Prostate gland (tissue), 2 donors: ENCODE measurements at regions not wholly inside any gene's neighbourhood (a gene's known extent, or its start where the extent isn't known, plus 50 kb on each side); places are given as distances from the start of the nearest gene placed in this dataset.
"Not testable (repeated sequence)": the region's sequence is repeated elsewhere in the genome, so short reads cannot be mapped to it uniquely, and the experiment has no call there.

Experiments used
- DNase-seq: peaks from one replicate; pipeline ENCODE4 v3.0.0-alpha.2; 2019; ENCODE audit warnings: low spot score
- H3K27ac ChIP-seq, 2 donors: fragments of 200-600 bp; sonication (generic); 2 replicates each; pipeline ENCODE4 v1.5.1; 2017 to 2019
- H3K27me3 ChIP-seq: fragments of 200-600 bp; sonication (generic); replicated peaks from 2 replicates; pipeline ENCODE4 v1.5.1; 2019; ENCODE audit not compliant: insufficient read depth
- H3K36me3 ChIP-seq, 2 donors: fragments of 200-600 bp; sonication (generic); 1 replicate in 1 of 2; 2 replicates in 1 of 2; pipeline versions ENCODE4 v1.5.1 to v1.8.1; 2017 to 2019
- H3K4me1 ChIP-seq: fragments of 200-600 bp; sonication (generic); replicated peaks from 2 replicates; pipeline ENCODE4 v1.5.1; 2019
- H3K4me3 ChIP-seq, 2 donors: fragments of 200-600 bp; sonication (generic); 2 replicates each; pipeline ENCODE4 v1.5.1; 2017 to 2019
- H3K9me3 ChIP-seq: fragments of 200-600 bp; sonication (generic); 2 replicates; pipeline ENCODE4 v1.5.1; 2017
- CTCF ChIP-seq, 4 experiments: fragments of 200-600 bp in 2 of 4; fragments of 450-650 bp in 2 of 4; sonication (generic) in 2 of 4; IDR thresholded peaks; 1 replicate in 3 of 4; 2 replicates in 1 of 4; pipeline ENCODE4 v1.5.1; 2016 to 2019; ENCODE audit warnings: antibody characterized with exemption in 4 of 4, mild to moderate bottlenecking in 2 of 4, moderate library complexity in 2 of 4
- POLR2A ChIP-seq: fragments of 450-650 bp; IDR thresholded peaks from one replicate; pipeline ENCODE4 v1.6.1; 2016; ENCODE audit warnings: antibody characterized with exemption, mild to moderate bottlenecking
- POLR2AphosphoS5 ChIP-seq: sonication (generic); formaldehyde crosslinking; IDR thresholded peaks from one replicate; pipeline ENCODE4 v1.6.1; 2017; ENCODE audit warnings: antibody characterized with exemption
- WGBS: methylation state at CpG from one replicate; pipeline ENCODE4 v1.1.5; 2018; 5-methylcytosine and 5-hydroxymethylcytosine counted together
- intact Hi-C: fragments of 100-400 bp; cut with DNase I; formaldehyde crosslinking; loops from one replicate; pipeline ENCODE4 v1.14.2; 2022

GRCh38 chr10:59047957-59048618 lies 128.4 kb upstream of the PHYHIPL start:
- Histone ChIP-seq H3K27ac (no peak overlapping the region), H3K4me1 (no peaks in the 10 kb centered on the region), H3K36me3 (no peaks in the 10 kb centered on the region), H3K9me3 (no peaks in the 10 kb centered on the region), H3K4me3 (no peak overlapping the region), H3K27me3 (no peaks in the 10 kb centered on the region)
- DNase-seq, result no peak
- TF ChIP-seq POLR2AphosphoS5, result no peak
- no peak for TF ChIP-seq CTCF (IDR thresholded peaks at IDR 0.05)
- no peak for TF ChIP-seq POLR2A
- 96% methylated on average over 5 of the region's 5 CpGs for WGBS
- intact Hi-C loops, result no loop called here

- H3K36me3 ChIP-seq, H3K9me3 ChIP-seq, H3K4me1 ChIP-seq, H3K27ac ChIP-seq, H3K27me3 ChIP-seq, intact Hi-C loops, H3K4me3 ChIP-seq, DNase-seq: not testable (repeated sequence)
- 90% methylated on average over 2 of the region's 2 CpGs for WGBS
Observed at GRCh38 chr10:59053502-59053901, 122.9 kb upstream of the PHYHIPL start.

- H3K27me3 ChIP-seq, result no peaks in the 10 kb centered on the region
- H3K4me1 ChIP-seq, result no peaks in the 10 kb centered on the region
- no peaks in the 10 kb centered on the region for H3K9me3 ChIP-seq
- no peak overlapping the region for H3K27ac ChIP-seq
- TF ChIP-seq CTCF (IDR thresholded peaks at IDR 0.05) (no peak), POLR2AphosphoS5 (no peak), POLR2A (no peak)
- intact Hi-C loops, result no loop called here
- 96% methylated on average over 2 of the region's 2 CpGs for WGBS
- no peak overlapping the region for H3K4me3 ChIP-seq
- no peaks in the 10 kb centered on the region for H3K36me3 ChIP-seq
- DNase-seq, result no peak
Observed at GRCh38 chr10:59055045-59055444, 121.4 kb upstream of the PHYHIPL start.

- no peak overlapping the region for H3K4me3 ChIP-seq
- intact Hi-C loops, result no loop called here
- no peaks in the 10 kb centered on the region for H3K36me3 ChIP-seq
- no peaks in the 10 kb centered on the region for H3K9me3 ChIP-seq
- H3K27ac ChIP-seq, result no peak overlapping the region
- H3K27me3 ChIP-seq, result no peaks in the 10 kb centered on the region
- no peaks in the 10 kb centered on the region for H3K4me1 ChIP-seq
- TF ChIP-seq POLR2AphosphoS5 (no peak), CTCF (IDR thresholded peaks at IDR 0.05) (no peak), POLR2A (no peak)
- no peak for DNase-seq
Observed at GRCh38 chr10:59057345-59057744, 119.1 kb upstream of the PHYHIPL start.

GRCh38 chr10:59060852-59061251 lies 115.6 kb upstream of the PHYHIPL start:
- no peak overlapping the region for H3K4me3 ChIP-seq
- no peaks in the 10 kb centered on the region for H3K36me3 ChIP-seq
- TF ChIP-seq CTCF (IDR thresholded peaks at IDR 0.05) (no peak), POLR2AphosphoS5 (no peak), POLR2A (no peak)
- DNase-seq, result no peak
- H3K27ac ChIP-seq, result no peak overlapping the region
- H3K9me3 ChIP-seq, result no peaks in the 10 kb centered on the region
- no peaks in the 10 kb centered on the region for H3K27me3 ChIP-seq
- H3K4me1 ChIP-seq, result no peaks in the 10 kb centered on the region
- 100% methylated on average over 1 of the region's 1 CpG for WGBS
- intact Hi-C loops, result no loop called here
